HG02973 (cell line): ENCODE measurements at regions not wholly inside any gene's neighbourhood (a gene's known extent, or its start where the extent isn't known, plus 50 kb on each side); places are given as distances from the start of the nearest gene placed in this dataset.

Source experiments
- ATAC-seq: cut with Tn5 transposase; IDR thresholded peaks from one replicate; pipeline ENCODE4 v1.9.1; 2021; ENCODE audit warnings: moderate library complexity; ENCODE audit not compliant: unreplicated experiment

- no peak for ATAC-seq
Measured at GRCh38 chr2:188119112-188119838, 172.4 kb upstream of the GULP1 start.

- ATAC-seq: no peak
Measured at GRCh38 chr2:188122985-188123384, 168.7 kb upstream of the GULP1 start.

- ATAC-seq: no peak
Measured at GRCh38 chr2:188129677-188130076, 162.0 kb upstream of the GULP1 start.

GRCh38 chr2:188130317-188130716, 161.4 kb upstream of the GULP1 start:
- no peak for ATAC-seq

- no peak for ATAC-seq
Measured at GRCh38 chr2:188131281-188131680, 160.4 kb upstream of the GULP1 start.

GRCh38 chr2:188132385-188132784, 159.3 kb upstream of the GULP1 start:
- ATAC-seq: no peak

- no peak for ATAC-seq
Measured at GRCh38 chr2:188134241-188134640, 157.4 kb upstream of the GULP1 start.

GRCh38 chr2:188138313-188138712, 153.4 kb upstream of the GULP1 start:
- no peak for ATAC-seq

GRCh38 chr2:188142088-188142487, 149.6 kb upstream of the GULP1 start:
- no peak for ATAC-seq

GRCh38 chr2:188142636-188143295, 148.9 kb upstream of the GULP1 start:
- ATAC-seq: no peak

GRCh38 chr2:188145885-188146284, 145.8 kb upstream of the GULP1 start:
- ATAC-seq: no peak

- no peak for ATAC-seq
Measured at GRCh38 chr2:188146888-188147287, 144.8 kb upstream of the GULP1 start.

- no peak for ATAC-seq
Measured at GRCh38 chr2:188151670-188152069, 140.0 kb upstream of the GULP1 start.

- ATAC-seq: no peak
Measured at GRCh38 chr2:188158337-188159100, 133.2 kb upstream of the GULP1 start.

GRCh38 chr2:188159484-188159883, 132.2 kb upstream of the GULP1 start:
- ATAC-seq: no peak

- no peak for ATAC-seq
Measured at GRCh38 chr2:188170356-188170755, 121.3 kb upstream of the GULP1 start.

- ATAC-seq: no peak
Measured at GRCh38 chr2:188176620-188177019, 115.1 kb upstream of the GULP1 start.

- no peak for ATAC-seq
Measured at GRCh38 chr2:188181067-188181838, 110.4 kb upstream of the GULP1 start.

- no peak for ATAC-seq
Measured at GRCh38 chr2:188181884-188182283, 109.8 kb upstream of the GULP1 start.

- no peak for ATAC-seq
Measured at GRCh38 chr2:188187726-188188125, 103.9 kb upstream of the GULP1 start.

- ATAC-seq: no peak
Measured at GRCh38 chr2:188189356-188189755, 102.3 kb upstream of the GULP1 start.
